PC-3 (cell line): ENCODE measurements at regions not wholly inside any gene's neighbourhood (a gene's known extent, or its start where the extent isn't known, plus 50 kb on each side); places are given as distances from the start of the nearest gene placed in this dataset.

Source experiments
- CTCF ChIP-seq: fragments of 300-600 bp; sonication (generic); conservative IDR thresholded peaks from 2 replicates; pipeline ENCODE4 v1.5.1; 2017; ENCODE audit warnings: antibody characterized with exemption, low read depth, mild to moderate bottlenecking, low read length
- EZH2 ChIP-seq: fragments of 300-600 bp; sonication (generic); IDR thresholded peaks from one replicate; pipeline ENCODE4 v1.6.1; 2017; ENCODE audit warnings: antibody characterized with exemption, mild to moderate bottlenecking, low read length; ENCODE audit not compliant: unreplicated experiment
- EZH2phosphoT487 ChIP-seq: fragments of 300-600 bp; sonication (generic); IDR thresholded peaks from 2 replicates; pipeline ENCODE4 v1.6.1; 2018; ENCODE audit warnings: mild to moderate bottlenecking, antibody characterized with exemption, low read length, borderline replicate concordance

- TF ChIP-seq EZH2 (no peak), CTCF (no peak), EZH2phosphoT487 (no peak)
Observed at GRCh38 chr15:95503107-95503506, 827.4 kb upstream of the NR2F2 start.
